ENCODE measurements at regions not wholly inside any gene's neighbourhood (a gene's known extent, or its start where the extent isn't known, plus 50 kb on each side); places are given as distances from the start of the nearest gene placed in this dataset.

DNA sequence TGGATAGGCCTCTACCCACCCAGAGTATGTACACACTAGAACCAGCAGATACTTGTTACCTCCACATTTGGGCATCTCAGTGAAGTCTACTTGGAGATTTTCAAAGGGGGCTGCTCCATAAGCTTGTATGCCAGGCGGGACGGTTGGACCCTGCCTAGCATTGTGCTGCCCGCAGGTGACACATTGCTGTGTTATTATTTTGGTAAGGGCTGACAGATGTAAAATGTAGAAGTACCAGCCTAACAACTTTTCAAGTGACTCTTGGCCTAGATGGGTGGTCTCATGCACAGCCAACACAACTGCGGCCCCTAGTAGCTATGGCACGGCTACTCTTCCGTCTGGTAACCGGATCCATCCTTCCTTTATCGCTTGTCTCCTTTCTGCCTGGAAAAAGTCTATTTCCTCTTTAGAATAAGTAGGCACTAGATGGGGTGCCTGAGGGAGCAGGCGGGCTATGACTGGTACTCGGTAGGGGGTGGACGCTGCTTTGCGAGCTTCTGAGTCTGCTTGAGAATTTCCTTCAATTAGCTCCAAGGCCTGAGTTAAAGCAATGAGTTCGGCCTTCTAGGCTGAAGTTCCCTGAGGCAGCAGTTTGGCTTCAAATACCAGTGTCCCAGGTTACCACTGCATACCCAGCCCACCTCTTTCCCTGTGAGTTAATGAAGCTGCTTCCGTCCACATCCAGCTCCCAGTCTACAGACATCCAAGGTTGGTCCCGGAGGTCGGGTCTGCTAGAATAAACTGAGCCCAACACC is 405.3 kb downstream of the TGFB2 start:
- Histone ChIP-seq H3K27ac (replicated peaks) (no peak overlapping the region), H3K9me3 (replicated peaks) (peaks cover 19% of the 10 kb centered on the region), H3K4me3 (no peak overlapping the region), H3K4me1 (no peaks in the 10 kb centered on the region), H3K36me3 (no peaks in the 10 kb centered on the region), H3K27me3 (ENCODE audit: low read depth) (no peaks in the 10 kb centered on the region)
- intact Hi-C loops (cut with micrococcal nuclease): no loop called here
- no peak for TF ChIP-seq CTCF (IDR thresholded peaks at IDR 0.05; ENCODE audit: borderline replicate concordance)
- no peak for DNase-seq

DNA sequence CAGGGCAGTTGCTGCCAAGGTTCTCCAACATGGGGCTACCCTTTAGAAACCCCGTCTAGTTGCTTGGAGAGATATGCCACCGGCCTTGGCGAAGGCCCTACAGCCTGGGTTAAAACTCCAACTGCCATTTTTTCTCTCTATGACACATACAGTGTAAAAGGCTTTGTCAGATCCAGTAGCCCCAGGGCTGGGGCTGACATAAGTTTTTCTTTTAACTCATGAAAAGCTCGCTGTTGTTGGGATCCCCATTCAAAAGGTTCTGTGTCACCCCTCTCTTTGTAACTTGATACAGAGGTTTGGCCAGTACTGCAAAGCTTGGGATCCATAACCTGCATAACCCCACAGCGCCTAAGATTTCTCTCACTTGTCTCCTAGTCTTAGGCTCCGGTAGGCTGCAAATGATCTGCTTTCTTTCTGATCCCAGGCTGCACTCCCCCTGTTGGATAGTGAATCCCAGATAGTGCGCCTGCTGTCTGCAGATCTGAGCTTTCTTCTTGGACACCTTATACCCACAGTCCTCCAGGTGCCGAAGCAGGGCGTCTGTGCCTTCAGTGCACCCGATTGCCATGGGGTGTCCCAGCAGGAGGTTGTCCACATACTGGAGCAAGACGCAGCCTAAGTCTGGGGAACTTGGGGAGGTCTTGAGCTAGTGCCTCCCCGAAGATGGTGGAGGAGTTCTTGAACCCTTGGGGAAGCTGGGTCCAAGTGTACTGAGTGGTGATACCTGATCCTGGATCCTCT is 406.2 kb downstream of the TGFB2 start:
- no peak overlapping the region for H3K4me3 ChIP-seq
- intact Hi-C loops (cut with micrococcal nuclease): no loop called here
- H3K36me3 ChIP-seq: no peaks in the 10 kb centered on the region
- no peaks in the 10 kb centered on the region for H3K4me1 ChIP-seq
- no peak for DNase-seq
- no peak for TF ChIP-seq CTCF (IDR thresholded peaks at IDR 0.05; ENCODE audit: borderline replicate concordance)
- peaks cover 9% of the 10 kb centered on the region for H3K9me3 ChIP-seq (replicated peaks)
- H3K27ac ChIP-seq (replicated peaks): no peak overlapping the region
- no peaks in the 10 kb centered on the region for H3K27me3 ChIP-seq (ENCODE audit: low read depth)

DNA sequence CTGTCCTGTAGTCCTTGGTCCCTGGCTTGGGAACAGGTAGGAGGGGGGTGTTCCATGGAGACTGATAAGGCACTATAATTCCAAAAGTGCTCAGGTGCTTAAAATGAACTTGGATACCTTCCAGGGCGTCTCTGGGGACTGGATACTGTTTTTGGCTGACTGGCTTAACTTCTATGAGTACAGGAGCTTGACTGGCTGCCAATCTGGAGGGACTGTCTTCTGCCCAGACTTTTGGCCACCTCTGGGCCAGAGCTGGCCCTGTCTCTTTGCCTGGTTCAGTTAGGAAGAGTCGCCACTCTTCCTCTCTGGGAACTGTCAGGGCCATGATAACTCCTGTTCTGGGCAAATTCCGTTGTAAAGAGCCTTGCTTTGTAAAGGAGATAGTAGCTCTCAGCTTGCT is 407.0 kb downstream of the TGFB2 start:
- H3K36me3 ChIP-seq: no peaks in the 10 kb centered on the region
- H3K27ac ChIP-seq (replicated peaks): no peak overlapping the region
- H3K27me3 ChIP-seq (ENCODE audit: low read depth): no peaks in the 10 kb centered on the region
- H3K4me1 ChIP-seq: no peaks in the 10 kb centered on the region
- H3K4me3 ChIP-seq: no peak overlapping the region
- peaks cover 6% of the 10 kb centered on the region for H3K9me3 ChIP-seq (replicated peaks)
- intact Hi-C loops (cut with micrococcal nuclease): no loop called here
- DNase-seq: no peak
- TF ChIP-seq CTCF (IDR thresholded peaks at IDR 0.05; ENCODE audit: borderline replicate concordance): no peak

DNA sequence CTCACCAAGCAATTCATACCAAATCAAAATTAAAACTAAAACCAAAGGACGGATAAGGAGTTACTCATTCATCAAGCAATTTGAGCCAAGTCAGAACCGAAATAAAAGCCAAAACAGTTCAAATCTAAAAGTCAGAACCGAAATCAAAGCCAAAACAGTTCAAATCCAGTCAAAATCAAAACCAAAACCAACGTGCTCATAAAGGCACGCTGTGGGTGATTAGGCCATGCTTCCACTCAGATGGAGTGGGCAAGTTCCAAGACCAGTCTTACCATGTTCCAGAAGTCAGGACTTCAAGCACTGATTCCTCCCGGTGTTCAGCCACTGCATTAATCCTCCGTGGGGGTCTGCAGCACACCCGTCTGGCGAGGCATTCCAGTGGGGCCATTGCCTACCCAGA is 409.3 kb downstream of the TGFB2 start:
- H3K36me3 ChIP-seq: no peaks in the 10 kb centered on the region
- DNase-seq: no peak
- no peaks in the 10 kb centered on the region for H3K27me3 ChIP-seq (ENCODE audit: low read depth)
- no peak for TF ChIP-seq CTCF (IDR thresholded peaks at IDR 0.05; ENCODE audit: borderline replicate concordance)
- no peaks in the 10 kb centered on the region for H3K4me1 ChIP-seq
- H3K4me3 ChIP-seq: no peak overlapping the region
- H3K9me3 ChIP-seq (replicated peaks): peaks cover 6% of the 10 kb centered on the region
- no peak overlapping the region for H3K27ac ChIP-seq (replicated peaks)
- intact Hi-C loops (cut with micrococcal nuclease): no loop called here

DNA sequence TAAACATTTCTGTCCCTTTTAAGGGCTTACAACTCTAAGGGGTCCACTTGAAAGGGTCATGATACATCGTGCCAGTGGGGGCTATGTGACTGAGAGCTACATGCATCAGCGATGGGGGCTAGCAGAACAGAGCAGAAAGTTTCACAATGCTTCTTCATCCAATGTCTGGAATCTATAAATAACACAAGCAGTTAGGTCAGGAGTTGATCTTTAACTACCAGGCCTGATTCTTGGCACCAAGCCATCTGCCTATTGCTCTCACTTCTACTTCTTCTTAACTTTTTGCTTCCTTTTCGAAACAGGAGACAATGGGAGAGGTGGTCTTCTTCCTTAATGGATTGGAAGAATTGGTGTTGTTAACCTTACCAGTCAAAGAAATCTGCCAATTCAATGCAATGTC is 410.0 kb downstream of the TGFB2 start:
- no peak for TF ChIP-seq CTCF (IDR thresholded peaks at IDR 0.05; ENCODE audit: borderline replicate concordance)

More for the DNA sequence above, 410.0 kb downstream of the TGFB2 start:
- no peak overlapping the region for H3K27ac ChIP-seq (replicated peaks)
- H3K27me3 ChIP-seq (ENCODE audit: low read depth): no peaks in the 10 kb centered on the region
- H3K9me3 ChIP-seq (replicated peaks): peaks cover 6% of the 10 kb centered on the region
- no peak overlapping the region for H3K4me3 ChIP-seq
- H3K36me3 ChIP-seq: no peaks in the 10 kb centered on the region
- intact Hi-C loops (cut with micrococcal nuclease): no loop called here
- no peaks in the 10 kb centered on the region for H3K4me1 ChIP-seq
- DNase-seq: no peak

Measured in left ventricle myocardium inferior (tissue), 1 donor.